ENCODE measurements at regions not wholly inside any gene's neighbourhood (a gene's known extent, or its start where the extent isn't known, plus 50 kb on each side); places are given as distances from the start of the nearest gene placed in this dataset.

GRCh38 chr2:30095402-30095801 lies 51.4 kb upstream of the YPEL5 start:
- Histone ChIP-seq H3K27me3 (ENCODE audit: control insufficient read depth, insufficient read depth, low read length, poor library complexity, severe bottlenecking) (no peaks in the 10 kb centered on the region), H3K4me1 (ENCODE audit: control insufficient read depth, insufficient read depth, low read length) (no peaks in the 10 kb centered on the region), H3K36me3 (ENCODE audit: control insufficient read depth, insufficient read depth, low read length) (no peaks in the 10 kb centered on the region), H3K9me3 (ENCODE audit: control insufficient read depth, low read length) (peaks cover 8% of the 10 kb centered on the region), H3K9ac (ENCODE audit: extremely low read depth, low read length, poor library complexity, severe bottlenecking) (no peak overlapping the region), H3K27ac (ENCODE audit: low read depth, low read length) (no peak overlapping the region), H3K4me3 (ENCODE audit: low read length) (no peak overlapping the region)
- 91 to 98% methylated on average over 5 to 7 of the region's 7 CpGs for WGBS, 2 experiments (ENCODE audit: insufficient coverage in 1 of 2, insufficient read length in 1 of 2)
- H3K27ac Mint-ChIP-seq = no peak overlapping the region
- H3K9me3 Mint-ChIP-seq = peaks cover 19% of the 10 kb centered on the region
- peaks cover 3% of the 10 kb centered on the region for H3K4me1 Mint-ChIP-seq
- no peak for DNase-seq
- no peak for TF ChIP-seq CTCF (conservative IDR thresholded peaks at IDR 0.05)
- no peak overlapping the region for H3K4me3 Mint-ChIP-seq
- no peaks in the 10 kb centered on the region for H3K36me3 Mint-ChIP-seq (ENCODE audit: low read depth)
- H3K27me3 Mint-ChIP-seq (ENCODE audit: insufficient read depth) = peaks cover 6% of the 10 kb centered on the region

GRCh38 chr2:30096451-30096850 lies 50.4 kb upstream of the YPEL5 start:
- Mint-ChIP-seq H3K27me3 (ENCODE audit: insufficient read depth) (peaks cover 6% of the 10 kb centered on the region), H3K36me3 (ENCODE audit: low read depth) (no peaks in the 10 kb centered on the region), H3K4me1 (peaks cover 3% of the 10 kb centered on the region), H3K27ac (no peak overlapping the region), H3K9me3 (peaks cover 15% of the 10 kb centered on the region), H3K4me3 (no peak overlapping the region)
- Histone ChIP-seq H3K27me3 (ENCODE audit: control insufficient read depth, insufficient read depth, low read length, poor library complexity, severe bottlenecking) (no peaks in the 10 kb centered on the region), H3K4me1 (ENCODE audit: control insufficient read depth, insufficient read depth, low read length) (no peaks in the 10 kb centered on the region), H3K4me3 (ENCODE audit: low read length) (no peak overlapping the region), H3K36me3 (ENCODE audit: control insufficient read depth, insufficient read depth, low read length) (no peaks in the 10 kb centered on the region), H3K9me3 (ENCODE audit: control insufficient read depth, low read length) (peaks cover 5% of the 10 kb centered on the region), H3K9ac (ENCODE audit: extremely low read depth, low read length, poor library complexity, severe bottlenecking) (no peak overlapping the region), H3K27ac (ENCODE audit: low read depth, low read length) (no peak overlapping the region)
- no peak for TF ChIP-seq CTCF (conservative IDR thresholded peaks at IDR 0.05)
- no peak for DNase-seq
- WGBS, 2 experiments (ENCODE audit: insufficient coverage in 1 of 2, insufficient read length in 1 of 2) = 86 to 93% methylated on average over 1 to 4 of the region's 4 CpGs

Measured in endodermal cell (in vitro differentiated cells).